GM23248 (cell line): ENCODE measurements at regions not wholly inside any gene's neighbourhood (a gene's known extent, or its start where the extent isn't known, plus 50 kb on each side); places are given as distances from the start of the nearest gene placed in this dataset.

ENCODE experiments used
- DNase-seq: peaks from one replicate; pipeline ENCODE4 v3.0.0-alpha.2; 2015
- H2AFZ ChIP-seq: fragments of 200-600 bp; sonication (generic); 2 replicates; pipeline ENCODE4 v1.6.1; 2016; ENCODE audit warnings: antibody characterized with exemption
- H3F3A ChIP-seq: fragments of 200-600 bp; sonication (generic); 2 replicates; pipeline ENCODE4 v1.6.1; 2016; ENCODE audit warnings: mild to moderate bottlenecking, antibody characterized with exemption, mixed run types; ENCODE audit not compliant: insufficient read depth
- H3K27ac ChIP-seq: fragments of 200-600 bp; sonication (generic); 2 replicates; pipeline ENCODE4 v1.5.1; 2016; ENCODE audit warnings: mild to moderate bottlenecking
- H3K27me3 ChIP-seq: fragments of 200-600 bp; sonication (generic); replicated peaks from 2 replicates; pipeline ENCODE4 v1.6.1; 2016; ENCODE audit warnings: mild to moderate bottlenecking; ENCODE audit not compliant: insufficient read depth
- H3K36me3 ChIP-seq: fragments of 200-600 bp; sonication (generic); 2 replicates; pipeline ENCODE4 v1.6.1; 2016; ENCODE audit warnings: low read depth, mild to moderate bottlenecking
- H3K4me1 ChIP-seq: fragments of 200-600 bp; sonication (generic); 2 replicates; pipeline ENCODE4 v1.6.1; 2016; ENCODE audit warnings: mild to moderate bottlenecking; ENCODE audit not compliant: insufficient read depth
- H3K4me2 ChIP-seq: fragments of 200-600 bp; sonication (generic); one replicate; pipeline ENCODE4 v1.6.1; 2016; ENCODE audit warnings: mild to moderate bottlenecking; ENCODE audit not compliant: unreplicated experiment
- H3K4me3 ChIP-seq: fragments of 200-600 bp; sonication (generic); 2 replicates; pipeline ENCODE4 v1.5.1; 2016; ENCODE audit warnings: mild to moderate bottlenecking
- H3K79me2 ChIP-seq: fragments of 200-600 bp; sonication (generic); 2 replicates; pipeline ENCODE4 v1.6.1; 2016; ENCODE audit warnings: mild to moderate bottlenecking; ENCODE audit not compliant: insufficient read depth
- H3K9ac ChIP-seq: fragments of 200-600 bp; sonication (generic); 2 replicates; pipeline ENCODE4 v1.6.1; 2016; ENCODE audit warnings: mild to moderate bottlenecking
- H3K9me2 ChIP-seq: fragments of 200-600 bp; sonication (generic); 2 replicates; pipeline ENCODE4 v1.6.1; 2016; ENCODE audit warnings: mixed run types, mild to moderate bottlenecking, moderate library complexity; ENCODE audit not compliant: insufficient read depth
- H3K9me3 ChIP-seq: fragments of 200-600 bp; sonication (generic); one replicate; pipeline ENCODE4 v1.6.1; 2017; ENCODE audit warnings: low read depth
- H4K20me1 ChIP-seq: fragments of 200-600 bp; sonication (generic); 2 replicates; pipeline ENCODE4 v1.6.0; 2016; ENCODE audit not compliant: insufficient read depth
- EZH2 ChIP-seq: fragments of 200-600 bp; sonication (generic); IDR thresholded peaks from 2 replicates; pipeline ENCODE4 v1.6.1; 2018; ENCODE audit warnings: antibody characterized with exemption, mild to moderate bottlenecking; ENCODE audit not compliant: insufficient read depth, poor library complexity, severe bottlenecking
- EZH2phosphoT487 ChIP-seq: fragments of 200-600 bp; sonication (generic); IDR thresholded peaks from 2 replicates; pipeline ENCODE4 v1.6.1; 2018; ENCODE audit warnings: antibody characterized with exemption, moderate library complexity, mild to moderate bottlenecking, low read depth; ENCODE audit not compliant: insufficient read depth
- WGBS, 2 experiments: methylation state at CpG; one replicate each; pipeline ENCODE4 v1.1.6; 2015 to 2017; ENCODE audit warnings: low lambda C conversion rate in 2 of 2, low coverage in 1 of 2; ENCODE audit errors: missing lambda C conversion rate in 2 of 2; 5-methylcytosine and 5-hydroxymethylcytosine counted together
- in situ Hi-C: fragments of 300-500 bp; cut with MboI; formaldehyde crosslinking; loops from 2 replicates; pipeline ENCODE4 v1.15.0; 2020

DNA sequence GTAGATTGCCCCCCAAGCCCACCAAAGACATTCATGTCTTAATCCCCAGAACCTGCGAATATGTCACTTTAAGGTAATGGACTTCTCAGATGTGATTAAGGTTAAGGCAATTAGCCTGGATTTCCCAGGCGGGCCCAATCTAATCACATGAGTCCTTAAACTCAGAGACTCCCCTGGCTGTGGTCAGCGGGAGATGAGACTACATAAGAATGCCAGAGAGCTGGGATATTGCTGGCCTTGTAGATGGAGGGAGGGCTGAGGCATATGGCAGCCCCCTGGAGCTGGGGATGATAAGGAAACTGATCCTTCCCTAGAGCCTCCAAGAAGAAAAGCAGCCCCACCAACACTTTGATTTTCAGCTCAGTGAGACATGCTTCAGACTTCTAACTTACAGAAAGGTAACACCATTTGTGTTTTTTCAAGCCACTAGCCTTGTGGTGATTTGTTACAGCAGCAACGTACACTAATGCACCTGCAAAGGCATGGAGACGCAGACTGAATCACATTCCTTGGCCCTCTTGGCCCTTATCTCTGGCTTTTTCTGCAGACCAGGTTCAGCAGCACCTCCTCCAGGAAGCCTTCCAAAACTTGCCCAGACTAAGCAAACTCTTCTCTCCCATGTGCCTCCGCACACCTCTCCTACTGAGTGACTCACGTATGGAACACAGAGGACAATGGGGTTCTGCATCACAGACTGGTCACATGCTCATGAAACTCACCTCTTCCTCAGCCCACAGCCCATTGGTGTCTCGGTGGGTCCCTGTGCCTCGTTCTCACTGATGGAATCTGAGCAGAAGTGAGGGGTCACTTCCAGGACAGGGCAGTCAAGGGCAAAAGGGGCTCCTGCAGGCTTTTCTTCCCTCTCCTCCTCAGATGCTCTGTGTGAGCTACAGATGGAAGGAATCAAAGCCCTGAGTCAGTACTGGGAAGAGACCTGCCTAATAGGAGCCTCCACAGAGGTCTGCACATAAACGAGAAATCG lies 86.3 kb upstream of the HMGXB4 start:
- H2AFZ ChIP-seq = no peak overlapping the region
- no peaks in the 10 kb centered on the region for H3K27me3 ChIP-seq
- H3K9me2 ChIP-seq = no peaks in the 10 kb centered on the region
- H3K27ac ChIP-seq = no peak overlapping the region
- TF ChIP-seq EZH2phosphoT487 = no peak
- TF ChIP-seq EZH2 = no peak
- H3K4me2 ChIP-seq = no peak overlapping the region
- no peaks in the 10 kb centered on the region for H3F3A ChIP-seq
- H3K9ac ChIP-seq = no peak overlapping the region
- no peaks in the 10 kb centered on the region for H3K9me3 ChIP-seq
- H3K4me1 ChIP-seq = no peaks in the 10 kb centered on the region
- H3K79me2 ChIP-seq = no peaks in the 10 kb centered on the region
- no peaks in the 10 kb centered on the region for H3K36me3 ChIP-seq
- WGBS, 2 experiments = 37 to 41% methylated on average over 11 of the region's 11 CpGs
- no peak overlapping the region for H3K4me3 ChIP-seq
- DNase-seq = no peak
- no peaks in the 10 kb centered on the region for H4K20me1 ChIP-seq
- in situ Hi-C loops = no loop called here

DNA sequence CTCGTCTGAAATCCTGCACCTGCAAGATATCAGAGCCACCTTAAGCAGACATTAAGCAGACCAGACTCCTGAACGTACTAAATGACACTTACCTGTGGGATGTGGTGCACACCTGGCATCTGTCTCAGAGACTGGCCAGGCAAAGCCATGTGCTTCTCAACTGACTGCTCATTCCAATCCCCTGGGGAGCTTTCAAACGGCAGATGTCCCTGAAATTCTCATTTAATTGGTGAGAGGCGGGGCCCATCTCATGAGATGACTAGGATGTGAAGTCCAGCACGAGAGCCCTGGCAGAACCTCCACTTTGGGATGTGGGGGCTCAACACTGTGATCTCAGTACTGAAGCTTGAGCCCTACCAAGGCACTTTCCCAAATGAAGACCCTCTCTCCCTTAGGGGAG lies 84.9 kb upstream of the HMGXB4 start:
- no peaks in the 10 kb centered on the region for H3K4me1 ChIP-seq
- no peaks in the 10 kb centered on the region for H3K9me2 ChIP-seq
- no peaks in the 10 kb centered on the region for H3K36me3 ChIP-seq
- 1% methylated on average over 5 of the region's 5 CpGs for WGBS, 2 experiments
- DNase-seq = no peak
- no peaks in the 10 kb centered on the region for H3K79me2 ChIP-seq
- no peak overlapping the region for H3K27ac ChIP-seq
- TF ChIP-seq EZH2phosphoT487 (no peak), EZH2 (no peak)
- no peak overlapping the region for H3K4me2 ChIP-seq
- no peak overlapping the region for H3K4me3 ChIP-seq
- no peak overlapping the region for H2AFZ ChIP-seq
- H4K20me1 ChIP-seq = no peaks in the 10 kb centered on the region
- H3K9ac ChIP-seq = no peak overlapping the region
- H3K27me3 ChIP-seq = no peaks in the 10 kb centered on the region
- H3F3A ChIP-seq = no peaks in the 10 kb centered on the region
- in situ Hi-C loops = no loop called here
- no peaks in the 10 kb centered on the region for H3K9me3 ChIP-seq

GRCh38 chr22:35173655-35174054 lies 83.6 kb upstream of the HMGXB4 start:
- H3K4me3 ChIP-seq = no peak overlapping the region
- whole genome bisulfite sequencing, 2 experiments = 0% methylated on average over 2 of the region's 2 CpGs
- in situ Hi-C loops = no loop called here
- no peaks in the 10 kb centered on the region for H3K79me2 ChIP-seq
- DNase-seq = no peak
- H3K9ac ChIP-seq = no peak overlapping the region
- no peaks in the 10 kb centered on the region for H3K36me3 ChIP-seq
- H4K20me1 ChIP-seq = no peaks in the 10 kb centered on the region
- no peaks in the 10 kb centered on the region for H3K9me2 ChIP-seq
- H3K4me2 ChIP-seq = no peak overlapping the region
- no peak overlapping the region for H3K27ac ChIP-seq
- TF ChIP-seq EZH2phosphoT487 (no peak), EZH2 (no peak)
- no peaks in the 10 kb centered on the region for H3K4me1 ChIP-seq
- no peak overlapping the region for H2AFZ ChIP-seq
- no peaks in the 10 kb centered on the region for H3F3A ChIP-seq
- H3K9me3 ChIP-seq = no peaks in the 10 kb centered on the region
- no peaks in the 10 kb centered on the region for H3K27me3 ChIP-seq

DNA sequence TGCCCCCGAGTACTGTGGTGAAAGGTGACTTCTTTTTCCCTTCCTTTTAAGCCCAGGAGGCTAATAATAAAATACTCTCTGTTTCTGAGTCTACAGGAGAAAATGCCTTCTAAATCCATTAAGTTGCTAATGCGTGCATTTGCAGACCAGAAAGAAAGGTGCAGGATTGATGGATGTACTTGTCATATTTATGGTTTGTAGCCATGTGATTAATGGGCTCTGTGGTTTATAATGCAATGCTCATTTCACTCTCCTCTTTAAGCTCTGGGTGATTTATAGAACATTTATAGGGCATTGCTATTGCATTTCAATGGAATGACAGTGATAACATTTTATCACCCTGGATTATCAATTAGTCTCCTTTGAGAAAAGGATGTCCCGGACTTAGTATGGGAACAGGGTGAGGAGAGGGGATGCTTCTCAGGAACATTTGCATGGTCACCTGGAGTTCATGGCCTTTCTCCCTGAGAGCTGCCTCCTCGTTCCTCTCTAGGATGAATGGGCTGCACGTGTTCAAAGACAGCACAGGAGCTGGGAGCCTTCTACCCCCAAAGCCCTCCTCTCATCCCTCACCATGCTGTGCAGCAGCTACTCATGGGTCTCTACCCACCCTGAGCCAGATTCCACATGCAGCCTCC lies 82.8 kb upstream of the HMGXB4 start:
- in situ Hi-C loops = no loop called here

More for the DNA sequence above, 82.8 kb upstream of the HMGXB4 start:
- Histone ChIP-seq H3F3A (no peaks in the 10 kb centered on the region), H2AFZ (no peak overlapping the region), H3K27ac (no peak overlapping the region), H3K9me2 (no peaks in the 10 kb centered on the region), H3K4me1 (no peaks in the 10 kb centered on the region), H3K36me3 (no peaks in the 10 kb centered on the region), H3K79me2 (no peaks in the 10 kb centered on the region), H3K9me3 (no peaks in the 10 kb centered on the region), H3K9ac (no peak overlapping the region), H3K27me3 (no peaks in the 10 kb centered on the region), H3K4me3 (no peak overlapping the region), H4K20me1 (no peaks in the 10 kb centered on the region), H3K4me2 (no peak overlapping the region)
- no peak for DNase-seq
- 10 to 13% methylated on average over 5 of the region's 5 CpGs for WGBS, 2 experiments
- TF ChIP-seq EZH2phosphoT487 = no peak
- TF ChIP-seq EZH2 = no peak
